HL-60 (cell line): ENCODE measurements at regions not wholly inside any gene's neighbourhood (a gene's known extent, or its start where the extent isn't known, plus 50 kb on each side); places are given as distances from the start of the nearest gene placed in this dataset.
"Not testable (repeated sequence)": the region's sequence is repeated elsewhere in the genome, so short reads cannot be mapped to it uniquely, and the experiment has no call there.

ENCODE experiments used
- DNase-seq, 2 experiments: peaks; one replicate each; pipeline ENCODE4 v3.0.0-alpha.2; 2010 to 2020; ENCODE audit warnings: low read depth in 1 of 2, low spot score in 1 of 2
- H3K27ac ChIP-seq: fragments of 250-450 bp; sonication (Bioruptor Pico); replicated peaks from 2 replicates; pipeline ENCODE4 v1.5.1; 2020; ENCODE audit warnings: mild to moderate bottlenecking, moderate library complexity
- H3K27me3 ChIP-seq: fragments of 250-450 bp; sonication (Bioruptor Pico); 2 replicates; pipeline ENCODE4 v1.5.1; 2021; ENCODE audit warnings: mild to moderate bottlenecking, moderate library complexity; ENCODE audit not compliant: insufficient read depth, poor library complexity, severe bottlenecking
- H3K4me3 ChIP-seq: replicated peaks from 2 replicates; pipeline ENCODE4 v1.5.1; 2011; ENCODE audit warnings: mild to moderate bottlenecking, control low read depth, low read length; ENCODE audit not compliant: insufficient read depth
- CTCF ChIP-seq: IDR thresholded peaks from one replicate; pipeline ENCODE4 v1.5.1; 2011; ENCODE audit warnings: low read length, control low read depth, inconsistent platforms; ENCODE audit not compliant: insufficient read depth
- GABPA ChIP-seq: IDR thresholded peaks from 2 replicates; pipeline ENCODE4 v1.6.1; 2012; ENCODE audit warnings: low read depth
- POLR2AphosphoS5 ChIP-seq: IDR thresholded peaks from 2 replicates; pipeline ENCODE4 v1.6.1; 2012; ENCODE audit warnings: low read depth
- REST ChIP-seq: IDR thresholded peaks from 2 replicates; pipeline ENCODE4 v1.6.1; 2012; ENCODE audit warnings: low read depth; ENCODE audit not compliant: insufficient replicate concordance
- SPI1 ChIP-seq: IDR thresholded peaks from 2 replicates; pipeline ENCODE4 v1.6.1; 2012; ENCODE audit warnings: low read depth, mild to moderate bottlenecking, borderline replicate concordance

DNA sequence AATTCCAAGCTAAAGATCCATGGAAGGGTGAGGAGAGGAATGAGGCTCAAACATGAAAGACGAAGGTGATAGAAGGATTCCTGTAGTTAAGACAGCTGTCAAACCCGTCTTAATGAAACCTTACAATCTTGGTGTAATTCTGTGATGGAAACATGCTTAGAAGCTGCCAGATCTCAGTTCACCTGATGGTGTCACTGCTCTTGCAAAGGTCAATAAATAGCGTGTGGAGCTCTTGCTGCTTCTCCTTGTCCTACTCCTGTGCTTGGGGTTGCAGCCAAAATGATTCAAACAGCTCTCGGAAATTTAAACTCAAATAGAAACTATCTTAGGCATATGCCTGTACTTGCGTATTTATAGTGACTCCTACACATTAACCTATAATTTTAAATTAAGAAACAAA lies 1705.0 kb downstream of the OLFM4 start:
- no peaks in the 10 kb centered on the region for H3K27me3 ChIP-seq
- no peak for DNase-seq
- H3K27ac ChIP-seq = no peak overlapping the region
- no peak for TF ChIP-seq POLR2AphosphoS5
- TF ChIP-seq REST = no peak
- TF ChIP-seq SPI1 = no peak
- TF ChIP-seq GABPA = no peak
- no peak for TF ChIP-seq CTCF
- H3K4me3 ChIP-seq = no peak overlapping the region

DNA sequence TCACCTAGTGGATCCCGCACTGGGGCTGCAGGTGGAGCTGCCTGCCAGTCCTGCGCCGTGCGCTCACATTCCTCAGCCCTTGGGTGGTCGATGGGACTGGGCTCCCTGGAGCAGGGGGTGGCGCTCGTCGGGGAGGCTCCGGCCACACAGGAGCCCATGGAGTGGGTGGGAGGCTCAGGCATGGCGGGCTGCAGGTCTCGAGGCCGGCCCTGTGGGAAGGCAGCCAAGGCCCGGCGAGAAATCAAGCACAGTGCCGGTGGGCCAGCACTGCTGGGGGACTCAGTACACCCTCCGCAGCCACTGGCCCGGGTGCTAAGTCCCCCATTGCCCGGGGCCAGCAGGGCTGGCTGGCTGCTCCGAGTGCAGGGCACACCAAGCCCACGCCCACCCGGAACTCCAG lies 1708.6 kb downstream of the OLFM4 start:
- DNase-seq, H3K4me3 ChIP-seq, H3K27ac ChIP-seq, H3K27me3 ChIP-seq: not testable (repeated sequence)

DNA sequence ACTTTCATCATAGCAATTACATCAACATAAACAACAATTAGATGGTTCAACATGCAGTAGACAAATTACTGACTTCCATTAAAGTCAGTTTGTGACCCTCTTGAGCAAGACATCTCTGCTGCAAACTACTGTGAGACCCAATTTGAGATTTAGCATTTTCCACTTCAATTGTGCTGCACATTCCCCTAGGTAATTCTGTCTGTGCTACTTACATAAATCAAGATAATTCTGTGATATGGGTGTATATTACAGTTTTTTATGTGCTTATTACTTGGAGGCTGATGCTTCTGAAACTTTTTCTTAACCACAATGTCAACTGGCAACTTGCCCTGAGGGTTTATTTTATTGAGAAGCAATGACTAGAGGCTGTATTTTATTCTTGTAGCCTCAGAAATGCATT lies 1714.4 kb downstream of the OLFM4 start:
- TF ChIP-seq GABPA = no peak
- no peak for TF ChIP-seq CTCF
- DNase-seq = no peak
- no peaks in the 10 kb centered on the region for H3K27me3 ChIP-seq

DNA sequence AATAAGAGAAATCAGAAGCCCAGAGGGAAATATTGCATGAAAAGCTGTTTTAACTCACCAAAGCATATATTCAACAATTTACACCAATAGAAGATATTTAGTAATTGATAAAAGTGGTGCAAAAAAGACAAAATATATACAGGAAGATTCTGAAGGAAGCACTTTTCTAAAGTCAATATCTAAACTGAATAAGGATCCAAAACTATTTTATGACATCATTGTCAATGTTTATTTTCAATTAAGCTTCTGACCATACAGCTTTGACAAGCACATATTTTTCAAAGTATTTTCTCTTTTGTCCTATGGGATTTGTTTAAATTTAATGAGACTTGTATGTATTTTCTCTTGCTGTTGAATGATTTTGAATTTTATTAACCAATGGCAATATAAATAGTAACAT lies 1716.1 kb downstream of the OLFM4 start:
- Histone ChIP-seq H3K27me3 (no peaks in the 10 kb centered on the region), H3K4me3 (no peak overlapping the region), H3K27ac (no peak overlapping the region)
- no peak for TF ChIP-seq REST
- no peak for TF ChIP-seq SPI1
- no peak for TF ChIP-seq CTCF
- no peak for TF ChIP-seq GABPA
- no peak for TF ChIP-seq POLR2AphosphoS5
- no peak for DNase-seq

More for the DNA sequence above, 1714.4 kb downstream of the OLFM4 start:
- Histone ChIP-seq H3K27ac (no peak overlapping the region), H3K4me3 (no peak overlapping the region)
